B cell (primary cell): ENCODE measurements at regions not wholly inside any gene's neighbourhood (a gene's known extent, or its start where the extent isn't known, plus 50 kb on each side); places are given as distances from the start of the nearest gene placed in this dataset.

Experiments used
- EZH2 ChIP-seq: IDR thresholded peaks from 2 replicates; pipeline ENCODE4 v1.6.1; 2012; ENCODE audit warnings: borderline replicate concordance, low read depth, mild to moderate bottlenecking, moderate library complexity, low read length; ENCODE audit not compliant: insufficient read depth, poor library complexity, severe bottlenecking
- TF ChIP-seq, protein P1 (sequence below): fragments of 200-600 bp; IDR thresholded peaks from one replicate; pipeline ENCODE4 v1.8.0; 2022; ENCODE audit warnings: antibody characterized with exemption, mild to moderate bottlenecking

GRCh38 chr9:106298997-106299396 is 564.0 kb upstream of the ZNF462 start:
- TF ChIP-seq, protein P1, sequence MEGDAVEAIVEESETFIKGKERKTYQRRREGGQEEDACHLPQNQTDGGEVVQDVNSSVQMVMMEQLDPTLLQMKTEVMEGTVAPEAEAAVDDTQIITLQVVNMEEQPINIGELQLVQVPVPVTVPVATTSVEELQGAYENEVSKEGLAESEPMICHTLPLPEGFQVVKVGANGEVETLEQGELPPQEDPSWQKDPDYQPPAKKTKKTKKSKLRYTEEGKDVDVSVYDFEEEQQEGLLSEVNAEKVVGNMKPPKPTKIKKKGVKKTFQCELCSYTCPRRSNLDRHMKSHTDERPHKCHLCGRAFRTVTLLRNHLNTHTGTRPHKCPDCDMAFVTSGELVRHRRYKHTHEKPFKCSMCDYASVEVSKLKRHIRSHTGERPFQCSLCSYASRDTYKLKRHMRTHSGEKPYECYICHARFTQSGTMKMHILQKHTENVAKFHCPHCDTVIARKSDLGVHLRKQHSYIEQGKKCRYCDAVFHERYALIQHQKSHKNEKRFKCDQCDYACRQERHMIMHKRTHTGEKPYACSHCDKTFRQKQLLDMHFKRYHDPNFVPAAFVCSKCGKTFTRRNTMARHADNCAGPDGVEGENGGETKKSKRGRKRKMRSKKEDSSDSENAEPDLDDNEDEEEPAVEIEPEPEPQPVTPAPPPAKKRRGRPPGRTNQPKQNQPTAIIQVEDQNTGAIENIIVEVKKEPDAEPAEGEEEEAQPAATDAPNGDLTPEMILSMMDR, result no peak
- no peak for TF ChIP-seq EZH2
